HEK293 (cell line): ENCODE measurements at regions not wholly inside any gene's neighbourhood (a gene's known extent, or its start where the extent isn't known, plus 50 kb on each side); places are given as distances from the start of the nearest gene placed in this dataset.
A peak's percentile ranks its signal among the peaks of the same experiment; 100 is the strongest.

Experiments used
- GLIS1 ChIP-seq: fragments of 450-650 bp; formaldehyde crosslinking; IDR thresholded peaks from 2 replicates; pipeline ENCODE4 v1.5.1; 2016; ENCODE audit warnings: missing biosample characterization, missing genetic modification characterization
- HOXC10 ChIP-seq: sonication (generic); formaldehyde crosslinking; IDR thresholded peaks from 2 replicates; pipeline ENCODE4 v1.8.1; 2023; ENCODE audit warnings: mild to moderate bottlenecking, missing genetic modification reagents
- HOXD13 ChIP-seq: sonication (generic); formaldehyde crosslinking; IDR thresholded peaks from 2 replicates; pipeline ENCODE4 v1.8.0; 2022; ENCODE audit warnings: missing genetic modification reagents, borderline replicate concordance
- KLF8 ChIP-seq: fragments of 450-650 bp; formaldehyde crosslinking; IDR thresholded peaks from 2 replicates; pipeline ENCODE4 v1.5.1; 2016; ENCODE audit warnings: missing biosample characterization, missing genetic modification characterization
- MZF1 ChIP-seq: fragments of 450-650 bp; formaldehyde crosslinking; IDR thresholded peaks from 2 replicates; pipeline ENCODE4 v1.5.1; 2017; ENCODE audit warnings: missing biosample characterization, missing genetic modification characterization, borderline replicate concordance
- OSR2 ChIP-seq: fragments of 450-650 bp; formaldehyde crosslinking; IDR thresholded peaks from 2 replicates; pipeline ENCODE4 v1.5.1; 2016; ENCODE audit warnings: missing biosample characterization, missing genetic modification characterization
- OVOL3 ChIP-seq: fragments of 450-650 bp; formaldehyde crosslinking; IDR thresholded peaks from 2 replicates; pipeline ENCODE4 v1.5.1; 2016; ENCODE audit warnings: missing biosample characterization, missing genetic modification characterization
- PRDM1 ChIP-seq: fragments of 450-650 bp; formaldehyde crosslinking; IDR thresholded peaks from 2 replicates; pipeline ENCODE4; 2016; ENCODE audit warnings: missing biosample characterization, missing genetic modification characterization
- TCF7L2 ChIP-seq: IDR thresholded peaks from 2 replicates; pipeline ENCODE4 v1.6.1; 2011; ENCODE audit warnings: low read depth, mild to moderate bottlenecking, inconsistent platforms, low read length, moderate library complexity, borderline replicate concordance
- YY2 ChIP-seq: fragments of 450-650 bp; formaldehyde crosslinking; IDR thresholded peaks from 2 replicates; pipeline ENCODE4 v1.5.1; 2016; ENCODE audit warnings: missing biosample characterization, missing genetic modification characterization
- ZBTB8A ChIP-seq: fragments of 450-650 bp; formaldehyde crosslinking; IDR thresholded peaks from 2 replicates; pipeline ENCODE4 v1.5.1; 2016; ENCODE audit warnings: missing biosample characterization, missing genetic modification characterization
- ZFP3 ChIP-seq: fragments of 450-650 bp; formaldehyde crosslinking; IDR thresholded peaks from 2 replicates; pipeline ENCODE4 v1.5.1; 2016; ENCODE audit warnings: low read depth, missing biosample characterization, missing genetic modification characterization
- ZNF155 ChIP-seq: fragments of 450-650 bp; formaldehyde crosslinking; IDR thresholded peaks from 2 replicates; pipeline ENCODE4 v1.5.1; 2016; ENCODE audit warnings: missing biosample characterization, missing genetic modification characterization
- ZNF19 ChIP-seq: fragments of 450-650 bp; formaldehyde crosslinking; IDR thresholded peaks from 2 replicates; pipeline ENCODE4; 2016; ENCODE audit warnings: missing biosample characterization, missing genetic modification characterization, low read depth
- ZNF239 ChIP-seq: fragments of 450-650 bp; formaldehyde crosslinking; IDR thresholded peaks from 2 replicates; pipeline ENCODE4 v1.5.1; 2016; ENCODE audit warnings: missing biosample characterization, missing genetic modification characterization
- ZNF280D ChIP-seq: fragments of 450-650 bp; formaldehyde crosslinking; IDR thresholded peaks from 2 replicates; pipeline ENCODE4 v1.5.1; 2016; ENCODE audit warnings: missing biosample characterization, missing genetic modification characterization
- ZNF335 ChIP-seq: fragments of 450-650 bp; formaldehyde crosslinking; conservative IDR thresholded peaks from 2 replicates; pipeline ENCODE4 v1.5.1; 2016; ENCODE audit warnings: missing biosample characterization, missing genetic modification characterization
- ZNF350 ChIP-seq: fragments of 450-650 bp; formaldehyde crosslinking; IDR thresholded peaks from 2 replicates; pipeline ENCODE4 v1.5.0; 2017; ENCODE audit warnings: missing biosample characterization, mild to moderate bottlenecking, missing genetic modification characterization
- ZNF433 ChIP-seq: fragments of 450-650 bp; formaldehyde crosslinking; IDR thresholded peaks from 2 replicates; pipeline ENCODE4 v1.5.1; 2016; ENCODE audit warnings: missing biosample characterization, missing genetic modification characterization, low read depth
- ZNF530 ChIP-seq: fragments of 450-650 bp; formaldehyde crosslinking; IDR thresholded peaks from 2 replicates; pipeline ENCODE4 v1.5.1; 2016; ENCODE audit warnings: low read depth, missing biosample characterization, missing genetic modification characterization
- ZNF555 ChIP-seq: fragments of 450-650 bp; formaldehyde crosslinking; conservative IDR thresholded peaks from 2 replicates; pipeline ENCODE4 v1.5.1; 2017; ENCODE audit warnings: missing biosample characterization, mild to moderate bottlenecking, missing genetic modification characterization, inconsistent platforms
- ZNF560 ChIP-seq: fragments of 450-650 bp; formaldehyde crosslinking; IDR thresholded peaks from 2 replicates; pipeline ENCODE4 v1.5.1; 2017; ENCODE audit warnings: missing biosample characterization, missing genetic modification characterization, borderline replicate concordance
- ZNF658 ChIP-seq: fragments of 450-650 bp; formaldehyde crosslinking; IDR thresholded peaks from 2 replicates; pipeline ENCODE4; 2016; ENCODE audit warnings: missing biosample characterization, missing genetic modification characterization
- ZNF701 ChIP-seq: fragments of 450-650 bp; formaldehyde crosslinking; IDR thresholded peaks from 2 replicates; pipeline ENCODE4 v1.5.1; 2016; ENCODE audit warnings: missing biosample characterization, missing genetic modification characterization
- ZNF707 ChIP-seq: fragments of 450-650 bp; formaldehyde crosslinking; IDR thresholded peaks from 2 replicates; pipeline ENCODE4 v1.5.1; 2016; ENCODE audit warnings: missing biosample characterization, missing genetic modification characterization
- ZNF747 ChIP-seq: fragments of 450-650 bp; formaldehyde crosslinking; IDR thresholded peaks from 2 replicates; pipeline ENCODE4 v1.5.1; 2016; ENCODE audit warnings: missing biosample characterization, missing genetic modification characterization
- ZNF777 ChIP-seq: fragments of 450-650 bp; formaldehyde crosslinking; IDR thresholded peaks from 2 replicates; pipeline ENCODE4 v1.5.1; 2017; ENCODE audit warnings: missing biosample characterization, missing genetic modification characterization, borderline replicate concordance
- TF ChIP-seq, protein P1 (sequence below): IDR thresholded peaks from 2 replicates; pipeline ENCODE4 v1.6.1; 2011; ENCODE audit warnings: mild to moderate bottlenecking, low read depth, low read length, borderline replicate concordance
- TF ChIP-seq, protein P2 (sequence below): sonication (generic); formaldehyde crosslinking; IDR thresholded peaks from 2 replicates; pipeline ENCODE4 v1.8.1; 2022; ENCODE audit warnings: mild to moderate bottlenecking, moderate library complexity, missing genetic modification reagents
- TF ChIP-seq, protein P3 (sequence below): fragments of 450-650 bp; formaldehyde crosslinking; IDR thresholded peaks from 2 replicates; pipeline ENCODE4 v1.5.1; 2016; ENCODE audit warnings: missing biosample characterization, missing genetic modification characterization
- TF ChIP-seq, protein P4 (sequence below): fragments of 450-650 bp; formaldehyde crosslinking; IDR thresholded peaks from 2 replicates; pipeline ENCODE4 v1.5.1; 2016; ENCODE audit warnings: missing biosample characterization, missing genetic modification characterization
- TF ChIP-seq, protein P5 (sequence below): fragments of 450-650 bp; formaldehyde crosslinking; IDR thresholded peaks from 2 replicates; pipeline ENCODE4 v1.5.1; 2016; ENCODE audit warnings: missing biosample characterization, missing genetic modification characterization

- TF ChIP-seq ZNF560 (tag by site-specific recombination) (no peak), ZBTB8A (tag by site-specific recombination) (0 out of 2 replicates have a peak, but pooled peaks have one; percentile 7), HOXD13 (CRISPR knock-in tag) (no peak), ZNF433 (no peak), ZNF280D (tag by site-specific recombination) (no peak), HOXC10 (CRISPR knock-in tag) (no peak), YY2 (tag by site-specific recombination) (no peak), KLF8 (tag by site-specific recombination) (no peak), ZFP3 (tag by site-specific recombination) (no peak), ZNF658 (tag by site-specific recombination) (no peak), ZNF530 (tag by site-specific recombination) (no peak), OSR2 (tag by site-specific recombination) (peak; percentile 97), ZNF19 (tag by site-specific recombination) (no peak), MZF1 (tag by site-specific recombination) (no peak), TCF7L2 (no peak), GLIS1 (tag by site-specific recombination) (no peak), ZNF155 (tag by site-specific recombination) (no peak), ZNF701 (tag by site-specific recombination) (no peak), ZNF747 (tag by site-specific recombination) (no peak), ZNF555 (no peak), PRDM1 (tag by site-specific recombination) (peak; percentile 44; the same call in 1 of the 2 replicates), ZNF239 (tag by site-specific recombination) (no peak), ZNF350 (tag by site-specific recombination) (no peak), ZNF707 (tag by site-specific recombination) (no peak), OVOL3 (tag by site-specific recombination) (0 out of 2 replicates have a peak, but pooled peaks have one; percentile 39), ZNF335 (tag by site-specific recombination) (0 out of 2 replicates have a peak, but pooled peaks have one; percentile 43), ZNF777 (tag by site-specific recombination) (no peak)
- TF ChIP-seq, protein P1, sequence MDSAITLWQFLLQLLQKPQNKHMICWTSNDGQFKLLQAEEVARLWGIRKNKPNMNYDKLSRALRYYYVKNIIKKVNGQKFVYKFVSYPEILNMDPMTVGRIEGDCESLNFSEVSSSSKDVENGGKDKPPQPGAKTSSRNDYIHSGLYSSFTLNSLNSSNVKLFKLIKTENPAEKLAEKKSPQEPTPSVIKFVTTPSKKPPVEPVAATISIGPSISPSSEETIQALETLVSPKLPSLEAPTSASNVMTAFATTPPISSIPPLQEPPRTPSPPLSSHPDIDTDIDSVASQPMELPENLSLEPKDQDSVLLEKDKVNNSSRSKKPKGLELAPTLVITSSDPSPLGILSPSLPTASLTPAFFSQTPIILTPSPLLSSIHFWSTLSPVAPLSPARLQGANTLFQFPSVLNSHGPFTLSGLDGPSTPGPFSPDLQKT: no peak
- TF ChIP-seq, protein P2, sequence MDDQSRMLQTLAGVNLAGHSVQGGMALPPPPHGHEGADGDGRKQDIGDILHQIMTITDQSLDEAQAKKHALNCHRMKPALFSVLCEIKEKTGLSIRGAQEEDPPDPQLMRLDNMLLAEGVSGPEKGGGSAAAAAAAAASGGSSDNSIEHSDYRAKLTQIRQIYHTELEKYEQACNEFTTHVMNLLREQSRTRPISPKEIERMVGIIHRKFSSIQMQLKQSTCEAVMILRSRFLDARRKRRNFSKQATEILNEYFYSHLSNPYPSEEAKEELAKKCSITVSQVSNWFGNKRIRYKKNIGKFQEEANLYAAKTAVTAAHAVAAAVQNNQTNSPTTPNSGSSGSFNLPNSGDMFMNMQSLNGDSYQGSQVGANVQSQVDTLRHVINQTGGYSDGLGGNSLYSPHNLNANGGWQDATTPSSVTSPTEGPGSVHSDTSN: no peak
- TF ChIP-seq, protein P3, sequence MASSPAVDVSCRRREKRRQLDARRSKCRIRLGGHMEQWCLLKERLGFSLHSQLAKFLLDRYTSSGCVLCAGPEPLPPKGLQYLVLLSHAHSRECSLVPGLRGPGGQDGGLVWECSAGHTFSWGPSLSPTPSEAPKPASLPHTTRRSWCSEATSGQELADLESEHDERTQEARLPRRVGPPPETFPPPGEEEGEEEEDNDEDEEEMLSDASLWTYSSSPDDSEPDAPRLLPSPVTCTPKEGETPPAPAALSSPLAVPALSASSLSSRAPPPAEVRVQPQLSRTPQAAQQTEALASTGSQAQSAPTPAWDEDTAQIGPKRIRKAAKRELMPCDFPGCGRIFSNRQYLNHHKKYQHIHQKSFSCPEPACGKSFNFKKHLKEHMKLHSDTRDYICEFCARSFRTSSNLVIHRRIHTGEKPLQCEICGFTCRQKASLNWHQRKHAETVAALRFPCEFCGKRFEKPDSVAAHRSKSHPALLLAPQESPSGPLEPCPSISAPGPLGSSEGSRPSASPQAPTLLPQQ (tag by site-specific recombination): peak; percentile 40; the same call in 1 of the 2 replicates
- TF ChIP-seq, protein P4, sequence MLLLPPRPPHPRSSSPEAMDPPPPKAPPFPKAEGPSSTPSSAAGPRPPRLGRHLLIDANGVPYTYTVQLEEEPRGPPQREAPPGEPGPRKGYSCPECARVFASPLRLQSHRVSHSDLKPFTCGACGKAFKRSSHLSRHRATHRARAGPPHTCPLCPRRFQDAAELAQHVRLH (tag by site-specific recombination): 0 out of 2 replicates have a peak, but pooled peaks have one; percentile 18
- TF ChIP-seq, protein P5, sequence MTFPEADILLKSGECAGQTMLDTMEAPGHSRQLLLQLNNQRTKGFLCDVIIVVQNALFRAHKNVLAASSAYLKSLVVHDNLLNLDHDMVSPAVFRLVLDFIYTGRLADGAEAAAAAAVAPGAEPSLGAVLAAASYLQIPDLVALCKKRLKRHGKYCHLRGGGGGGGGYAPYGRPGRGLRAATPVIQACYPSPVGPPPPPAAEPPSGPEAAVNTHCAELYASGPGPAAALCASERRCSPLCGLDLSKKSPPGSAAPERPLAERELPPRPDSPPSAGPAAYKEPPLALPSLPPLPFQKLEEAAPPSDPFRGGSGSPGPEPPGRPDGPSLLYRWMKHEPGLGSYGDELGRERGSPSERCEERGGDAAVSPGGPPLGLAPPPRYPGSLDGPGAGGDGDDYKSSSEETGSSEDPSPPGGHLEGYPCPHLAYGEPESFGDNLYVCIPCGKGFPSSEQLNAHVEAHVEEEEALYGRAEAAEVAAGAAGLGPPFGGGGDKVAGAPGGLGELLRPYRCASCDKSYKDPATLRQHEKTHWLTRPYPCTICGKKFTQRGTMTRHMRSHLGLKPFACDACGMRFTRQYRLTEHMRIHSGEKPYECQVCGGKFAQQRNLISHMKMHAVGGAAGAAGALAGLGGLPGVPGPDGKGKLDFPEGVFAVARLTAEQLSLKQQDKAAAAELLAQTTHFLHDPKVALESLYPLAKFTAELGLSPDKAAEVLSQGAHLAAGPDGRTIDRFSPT: no peak
These were observed 111.7 kb downstream of the FOXB1 start (continued) for GRCh38 chr15:60115579-60116380.
